HEK293 (cell line): ENCODE measurements at regions not wholly inside any gene's neighbourhood (a gene's known extent, or its start where the extent isn't known, plus 50 kb on each side); places are given as distances from the start of the nearest gene placed in this dataset.

Source experiments
- CTCF ChIA-PET: fragments of 350-600 bp; formaldehyde crosslinking; extraction: SDS; loops from one replicate; lab custom pipeline; 2021; ENCODE audit warnings: antibody characterized with exemption; lab: Yijun Ruan, JAX
- POLR2A ChIA-PET: fragments of 300-600 bp; formaldehyde crosslinking; extraction: SDS; loops from one replicate; lab custom pipeline; 2020; ENCODE audit warnings: antibody characterized with exemption, inconsistent platforms; lab: Yijun Ruan, JAX
- H3K27ac ChIP-seq: fragments of 200-500 bp; sonication (Bioruptor generic); 2 replicates; pipeline ENCODE4 v1.5.1; 2014; ENCODE audit warnings: low read depth, low read length, control low read depth, inconsistent platforms; ENCODE audit errors: extremely low read depth
- H3K36me3 ChIP-seq, 2 experiments: fragments of 200-500 bp in 1 of 2; sonication (Bioruptor generic) in 1 of 2; 1 replicate in 1 of 2; 2 replicates in 1 of 2; pipeline ENCODE4 v1.5.1; 2014 to 2017; ENCODE audit warnings: inconsistent platforms in 2 of 2, low read length in 2 of 2; ENCODE audit not compliant: control insufficient read depth in 2 of 2, insufficient read depth in 1 of 2
- H3K4me1 ChIP-seq: fragments of 200-500 bp; sonication (Bioruptor generic); 2 replicates; pipeline ENCODE4 v1.5.1; 2014; ENCODE audit warnings: mild to moderate bottlenecking, low read length, inconsistent platforms; ENCODE audit not compliant: control insufficient read depth, insufficient read depth
- H3K4me3 ChIP-seq: 2 replicates; pipeline ENCODE4 v1.5.1; 2011; ENCODE audit warnings: low read depth, mild to moderate bottlenecking, control low read depth, low read length, moderate library complexity
- H3K9me3 ChIP-seq: fragments of 200-500 bp; sonication (Bioruptor generic); 2 replicates; pipeline ENCODE4 v1.5.1; 2014; ENCODE audit warnings: low read depth, low read length, inconsistent platforms; ENCODE audit not compliant: control insufficient read depth, insufficient read depth
- BCL11A ChIP-seq: fragments of 450-650 bp; formaldehyde crosslinking; IDR thresholded peaks from 2 replicates; pipeline ENCODE4 v1.5.1; 2016; ENCODE audit warnings: low read depth, missing biosample characterization, missing genetic modification characterization
- EGR2 ChIP-seq: fragments of 450-650 bp; formaldehyde crosslinking; IDR thresholded peaks from 2 replicates; pipeline ENCODE4 v1.5.1; 2016; ENCODE audit warnings: low read depth, missing biosample characterization, missing genetic modification characterization
- KLF7 ChIP-seq: fragments of 450-650 bp; formaldehyde crosslinking; IDR thresholded peaks from 2 replicates; pipeline ENCODE4 v1.5.1; 2016; ENCODE audit warnings: missing biosample characterization, missing genetic modification characterization, borderline replicate concordance
- OSR2 ChIP-seq: fragments of 450-650 bp; formaldehyde crosslinking; IDR thresholded peaks from 2 replicates; pipeline ENCODE4 v1.5.1; 2016; ENCODE audit warnings: missing biosample characterization, missing genetic modification characterization
- SETDB1 ChIP-seq: IDR thresholded peaks from one replicate; pipeline ENCODE4 v1.6.1; 2017; ENCODE audit warnings: mild to moderate bottlenecking, low read length, moderate library complexity, mixed read lengths; ENCODE audit not compliant: insufficient read length
- ZBTB17 ChIP-seq: fragments of 450-650 bp; formaldehyde crosslinking; IDR thresholded peaks from 2 replicates; pipeline ENCODE4 v1.5.1; 2016; ENCODE audit warnings: missing biosample characterization, missing genetic modification characterization
- ZBTB21 ChIP-seq: fragments of 450-650 bp; formaldehyde crosslinking; IDR thresholded peaks from 2 replicates; pipeline ENCODE4 v1.5.1; 2017; ENCODE audit warnings: missing biosample characterization, missing genetic modification characterization
- ZEB2 ChIP-seq: fragments of 450-650 bp; formaldehyde crosslinking; IDR thresholded peaks from 2 replicates; pipeline ENCODE4 v1.5.1; 2016; ENCODE audit warnings: missing biosample characterization, missing genetic modification characterization
- ZFP69B ChIP-seq: fragments of 450-650 bp; formaldehyde crosslinking; IDR thresholded peaks from 2 replicates; pipeline ENCODE4 v1.5.1; 2016; ENCODE audit warnings: missing biosample characterization, missing genetic modification characterization
- ZNF138 ChIP-seq: fragments of 450-650 bp; formaldehyde crosslinking; IDR thresholded peaks from 2 replicates; pipeline ENCODE4 v1.5.1; 2016; ENCODE audit warnings: missing biosample characterization, missing genetic modification characterization, borderline replicate concordance
- ZNF184 ChIP-seq: fragments of 450-650 bp; IDR thresholded peaks from 2 replicates; pipeline ENCODE4 v1.5.1; 2018; ENCODE audit warnings: missing biosample characterization, mild to moderate bottlenecking, missing genetic modification characterization
- ZNF239 ChIP-seq: fragments of 450-650 bp; formaldehyde crosslinking; IDR thresholded peaks from 2 replicates; pipeline ENCODE4 v1.5.1; 2016; ENCODE audit warnings: missing biosample characterization, missing genetic modification characterization
- ZNF274 ChIP-seq, 2 experiments: fragments of 200-500 bp in 1 of 2; fragments of 450-650 bp in 1 of 2; sonication (Bioruptor generic) in 1 of 2; formaldehyde crosslinking in 1 of 2; IDR thresholded peaks; 2 replicates each; pipeline versions ENCODE4 v1.5.1 to v1.6.1; 2014 to 2016; ENCODE audit warnings: borderline replicate concordance in 1 of 2, inconsistent platforms in 1 of 2, low read length in 1 of 2, missing biosample characterization in 1 of 2, missing genetic modification characterization in 1 of 2
- ZNF335 ChIP-seq: fragments of 450-650 bp; formaldehyde crosslinking; conservative IDR thresholded peaks from 2 replicates; pipeline ENCODE4 v1.5.1; 2016; ENCODE audit warnings: missing biosample characterization, missing genetic modification characterization
- ZNF366 ChIP-seq: fragments of 450-650 bp; formaldehyde crosslinking; conservative IDR thresholded peaks from 2 replicates; pipeline ENCODE4 v1.5.1; 2016; ENCODE audit warnings: missing biosample characterization, missing genetic modification characterization
- ZNF529 ChIP-seq: fragments of 450-650 bp; formaldehyde crosslinking; IDR thresholded peaks from 2 replicates; pipeline ENCODE4 v1.5.1; 2017; ENCODE audit warnings: missing genetic modification characterization, missing biosample characterization; ENCODE audit not compliant: insufficient replicate concordance
- ZNF530 ChIP-seq: fragments of 450-650 bp; formaldehyde crosslinking; IDR thresholded peaks from 2 replicates; pipeline ENCODE4 v1.5.1; 2016; ENCODE audit warnings: low read depth, missing biosample characterization, missing genetic modification characterization
- ZNF549 ChIP-seq: fragments of 450-650 bp; IDR thresholded peaks from 2 replicates; pipeline ENCODE4 v1.5.1; 2018; ENCODE audit warnings: missing biosample characterization, missing genetic modification characterization, mild to moderate bottlenecking, inconsistent platforms, moderate library complexity
- ZNF660 ChIP-seq: fragments of 450-650 bp; IDR thresholded peaks from 2 replicates; pipeline ENCODE4 v1.5.1; 2018; ENCODE audit warnings: missing biosample characterization, mild to moderate bottlenecking, missing genetic modification characterization
- ZNF791 ChIP-seq: fragments of 450-650 bp; formaldehyde crosslinking; IDR thresholded peaks from 2 replicates; pipeline ENCODE4 v1.5.1; 2016; ENCODE audit warnings: missing biosample characterization, missing genetic modification characterization
- ZSCAN23 ChIP-seq: fragments of 450-650 bp; formaldehyde crosslinking; IDR thresholded peaks from 2 replicates; pipeline ENCODE4 v1.5.1; 2016; ENCODE audit warnings: missing biosample characterization, missing genetic modification characterization
- TF ChIP-seq, protein P1 (sequence below): fragments of 450-650 bp; formaldehyde crosslinking; IDR thresholded peaks from 2 replicates; pipeline ENCODE4 v1.5.1; 2016; ENCODE audit warnings: missing biosample characterization, missing genetic modification characterization
- TF ChIP-seq, protein P2 (sequence below): IDR thresholded peaks from 2 replicates; pipeline ENCODE4 v1.6.1; 2011; ENCODE audit warnings: mild to moderate bottlenecking, low read depth, low read length, borderline replicate concordance
- TF ChIP-seq, protein P3 (sequence below): fragments of 450-650 bp; formaldehyde crosslinking; IDR thresholded peaks from 2 replicates; pipeline ENCODE4 v1.5.1; 2016; ENCODE audit warnings: missing biosample characterization, missing genetic modification characterization
- TF ChIP-seq, protein P4 (sequence below): fragments of 450-650 bp; formaldehyde crosslinking; IDR thresholded peaks from 2 replicates; pipeline ENCODE4 v1.5.1; 2016; ENCODE audit warnings: missing biosample characterization, missing genetic modification characterization

DNA sequence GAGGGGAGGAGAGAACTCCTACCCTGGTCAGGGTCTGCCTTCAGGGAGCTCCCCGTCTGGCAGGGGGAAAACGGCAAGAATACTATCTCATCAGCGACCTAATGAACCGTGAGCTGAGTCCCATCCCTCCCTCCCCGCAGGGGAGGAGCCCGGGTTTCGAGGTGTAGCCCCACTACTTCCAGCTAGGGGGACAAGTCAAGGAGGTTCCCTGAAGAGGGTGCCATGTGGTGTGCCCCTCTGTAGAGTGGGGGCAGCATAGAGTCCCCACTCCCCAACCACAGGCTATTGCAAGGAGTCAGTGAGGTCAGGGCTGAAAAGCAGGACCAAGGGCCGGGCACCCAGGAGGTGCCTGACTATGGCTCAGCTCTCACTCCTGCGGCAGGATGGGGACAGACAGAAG, 50.9 kb upstream of the RXRA start:
- Histone ChIP-seq H3K36me3 (no peaks in the 10 kb centered on the region), H3K9me3 (no peaks in the 10 kb centered on the region), H3K4me3 (no peak overlapping the region), H3K4me1 (no peaks in the 10 kb centered on the region), H3K27ac (no peak overlapping the region)
- TF ChIP-seq, protein P1, sequence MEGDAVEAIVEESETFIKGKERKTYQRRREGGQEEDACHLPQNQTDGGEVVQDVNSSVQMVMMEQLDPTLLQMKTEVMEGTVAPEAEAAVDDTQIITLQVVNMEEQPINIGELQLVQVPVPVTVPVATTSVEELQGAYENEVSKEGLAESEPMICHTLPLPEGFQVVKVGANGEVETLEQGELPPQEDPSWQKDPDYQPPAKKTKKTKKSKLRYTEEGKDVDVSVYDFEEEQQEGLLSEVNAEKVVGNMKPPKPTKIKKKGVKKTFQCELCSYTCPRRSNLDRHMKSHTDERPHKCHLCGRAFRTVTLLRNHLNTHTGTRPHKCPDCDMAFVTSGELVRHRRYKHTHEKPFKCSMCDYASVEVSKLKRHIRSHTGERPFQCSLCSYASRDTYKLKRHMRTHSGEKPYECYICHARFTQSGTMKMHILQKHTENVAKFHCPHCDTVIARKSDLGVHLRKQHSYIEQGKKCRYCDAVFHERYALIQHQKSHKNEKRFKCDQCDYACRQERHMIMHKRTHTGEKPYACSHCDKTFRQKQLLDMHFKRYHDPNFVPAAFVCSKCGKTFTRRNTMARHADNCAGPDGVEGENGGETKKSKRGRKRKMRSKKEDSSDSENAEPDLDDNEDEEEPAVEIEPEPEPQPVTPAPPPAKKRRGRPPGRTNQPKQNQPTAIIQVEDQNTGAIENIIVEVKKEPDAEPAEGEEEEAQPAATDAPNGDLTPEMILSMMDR = 0 out of 2 replicates have a peak, but pooled peaks have one; percentile 14
- TF ChIP-seq ZNF549 (tag by site-specific recombination) = no peak
- CTCF ChIA-PET = interaction anchor here (0.6 to 1.0 kb wide), 3 partner anchors 12 to 1146 kb away, joined by 3 to 4 read pairs (median 3); no protein-coding TSS in a partner anchor
- POLR2A ChIA-PET = no interaction called here

DNA sequence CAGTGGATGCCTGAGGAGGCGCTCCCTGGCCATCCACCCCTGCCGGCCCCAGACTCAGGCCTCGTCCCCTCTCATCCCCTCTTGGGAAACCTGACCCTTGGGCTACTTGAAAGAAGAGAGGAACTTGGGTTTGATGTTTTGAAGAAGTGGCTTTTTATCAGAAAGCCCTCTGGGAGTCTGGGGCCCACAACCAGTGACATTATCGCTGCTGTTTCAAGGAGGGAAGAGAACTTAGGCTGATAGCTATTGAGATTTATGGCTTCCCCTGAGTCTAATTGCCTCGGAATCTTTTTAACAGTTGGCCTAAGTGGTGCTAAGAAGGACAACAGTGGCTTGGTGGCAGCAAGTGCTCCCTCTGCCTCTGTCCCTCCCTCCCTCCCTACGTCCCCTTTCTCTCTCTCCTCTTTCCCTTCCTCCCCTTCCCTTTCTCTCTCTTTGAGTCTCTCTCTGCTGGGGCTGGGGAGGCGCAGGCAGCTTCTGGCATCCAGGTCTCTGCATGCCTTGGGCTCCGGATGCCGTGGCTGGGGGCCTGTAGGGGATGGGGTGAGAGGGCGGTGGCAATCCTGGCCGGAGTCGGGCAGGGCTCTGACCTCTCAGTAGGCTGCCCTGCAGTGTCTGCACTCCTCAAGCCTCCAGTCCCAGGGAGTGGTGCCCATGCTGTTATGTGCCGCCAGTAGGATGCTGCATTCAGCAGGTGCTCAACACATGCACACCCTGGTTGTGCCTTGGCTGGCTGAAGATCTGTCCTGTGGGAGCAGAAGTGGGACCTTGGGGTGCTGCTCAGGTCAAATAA, 49.6 kb upstream of the RXRA start:
- CTCF ChIA-PET = no interaction called here
- Histone ChIP-seq H3K4me3 (no peak overlapping the region), H3K4me1 (no peaks in the 10 kb centered on the region), H3K36me3 (no peaks in the 10 kb centered on the region), H3K9me3 (no peaks in the 10 kb centered on the region), H3K27ac (0 out of 2 replicates have a peak overlapping the region, but pooled peaks have one; percentile 37)
- POLR2A ChIA-PET = interaction anchor here (0.6 kb wide), 1 partner anchor 41 kb away, joined by 7 read pairs; no protein-coding TSS in a partner anchor
- no peak for TF ChIP-seq ZBTB21 (tag by site-specific recombination)
- no peak for TF ChIP-seq EGR2 (tag by site-specific recombination)
- 0 out of 2 replicates have a peak, but pooled peaks have one; percentile 25 for TF ChIP-seq ZNF366 (tag by site-specific recombination)
- no peak for TF ChIP-seq ZEB2 (tag by site-specific recombination)
- no peak for TF ChIP-seq ZNF529 (tag by site-specific recombination)
- TF ChIP-seq ZNF239 (tag by site-specific recombination) = no peak
- TF ChIP-seq, protein P2, sequence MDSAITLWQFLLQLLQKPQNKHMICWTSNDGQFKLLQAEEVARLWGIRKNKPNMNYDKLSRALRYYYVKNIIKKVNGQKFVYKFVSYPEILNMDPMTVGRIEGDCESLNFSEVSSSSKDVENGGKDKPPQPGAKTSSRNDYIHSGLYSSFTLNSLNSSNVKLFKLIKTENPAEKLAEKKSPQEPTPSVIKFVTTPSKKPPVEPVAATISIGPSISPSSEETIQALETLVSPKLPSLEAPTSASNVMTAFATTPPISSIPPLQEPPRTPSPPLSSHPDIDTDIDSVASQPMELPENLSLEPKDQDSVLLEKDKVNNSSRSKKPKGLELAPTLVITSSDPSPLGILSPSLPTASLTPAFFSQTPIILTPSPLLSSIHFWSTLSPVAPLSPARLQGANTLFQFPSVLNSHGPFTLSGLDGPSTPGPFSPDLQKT = no peak
- TF ChIP-seq OSR2 = peak; percentile 91
- TF ChIP-seq ZNF138 (tag by site-specific recombination) = no peak
- TF ChIP-seq ZNF184 (tag by site-specific recombination) = no peak
- TF ChIP-seq ZNF274 (IDR thresholded peaks at IDR 0.05; ENCODE audit: low read length) = no peak
- TF ChIP-seq ZNF274 (tag by site-specific recombination; IDR thresholded peaks at IDR 0.05; ENCODE audit: borderline replicate concordance) = no peak
- TF ChIP-seq ZNF791 (tag by site-specific recombination) = no peak
- TF ChIP-seq BCL11A = no peak
- TF ChIP-seq, protein P3, sequence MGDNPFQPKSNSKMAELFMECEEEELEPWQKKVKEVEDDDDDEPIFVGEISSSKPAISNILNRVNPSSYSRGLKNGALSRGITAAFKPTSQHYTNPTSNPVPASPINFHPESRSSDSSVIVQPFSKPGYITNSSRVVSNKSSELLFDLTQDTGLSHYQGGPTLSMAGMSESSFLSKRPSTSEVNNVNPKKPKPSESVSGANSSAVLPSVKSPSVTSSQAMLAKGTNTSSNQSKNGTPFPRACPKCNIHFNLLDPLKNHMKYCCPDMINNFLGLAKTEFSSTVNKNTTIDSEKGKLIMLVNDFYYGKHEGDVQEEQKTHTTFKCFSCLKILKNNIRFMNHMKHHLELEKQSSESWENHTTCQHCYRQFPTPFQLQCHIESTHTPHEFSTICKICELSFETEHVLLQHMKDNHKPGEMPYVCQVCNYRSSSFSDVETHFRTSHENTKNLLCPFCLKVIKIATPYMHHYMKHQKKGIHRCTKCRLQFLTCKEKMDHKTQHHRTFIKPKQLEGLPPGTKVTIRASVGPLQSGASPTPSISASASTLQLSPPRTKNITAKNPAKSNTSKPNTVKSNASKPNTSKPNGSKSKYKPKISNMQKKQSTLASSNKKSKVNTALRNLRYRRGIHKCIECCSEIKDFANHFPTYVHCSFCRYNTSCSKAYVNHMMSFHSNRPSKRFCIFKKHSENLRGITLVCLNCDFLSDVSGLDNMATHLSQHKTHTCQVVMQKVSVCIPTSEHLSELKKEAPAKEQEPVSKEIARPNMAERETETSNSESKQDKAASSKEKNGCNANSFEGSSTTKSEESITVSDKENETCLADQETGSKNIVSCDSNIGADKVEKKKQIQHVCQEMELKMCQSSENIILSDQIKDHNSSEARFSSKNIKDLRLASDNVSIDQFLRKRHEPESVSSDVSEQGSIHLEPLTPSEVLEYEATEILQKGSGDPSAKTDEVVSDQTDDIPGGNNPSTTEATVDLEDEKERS (tag by site-specific recombination) = no peak
- no peak for TF ChIP-seq ZBTB17 (tag by site-specific recombination)
- TF ChIP-seq SETDB1 = no peak
- TF ChIP-seq ZNF335 (tag by site-specific recombination) = no peak
- TF ChIP-seq, protein P4, sequence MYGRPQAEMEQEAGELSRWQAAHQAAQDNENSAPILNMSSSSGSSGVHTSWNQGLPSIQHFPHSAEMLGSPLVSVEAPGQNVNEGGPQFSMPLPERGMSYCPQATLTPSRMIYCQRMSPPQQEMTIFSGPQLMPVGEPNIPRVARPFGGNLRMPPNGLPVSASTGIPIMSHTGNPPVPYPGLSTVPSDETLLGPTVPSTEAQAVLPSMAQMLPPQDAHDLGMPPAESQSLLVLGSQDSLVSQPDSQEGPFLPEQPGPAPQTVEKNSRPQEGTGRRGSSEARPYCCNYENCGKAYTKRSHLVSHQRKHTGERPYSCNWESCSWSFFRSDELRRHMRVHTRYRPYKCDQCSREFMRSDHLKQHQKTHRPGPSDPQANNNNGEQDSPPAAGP (tag by site-specific recombination) = no peak
- TF ChIP-seq ZSCAN23 = no peak
- no peak for TF ChIP-seq ZNF530
- TF ChIP-seq ZNF660 = no peak
- TF ChIP-seq KLF7 (tag by site-specific recombination) = no peak
- TF ChIP-seq ZFP69B (tag by site-specific recombination) = peak; percentile 94
